DOHH2 (cell line): ENCODE measurements at regions not wholly inside any gene's neighbourhood (a gene's known extent, or its start where the extent isn't known, plus 50 kb on each side); places are given as distances from the start of the nearest gene placed in this dataset.

ENCODE experiments used
- H3F3A ChIP-seq: fragments of 200-600 bp; sonication (generic), shearing (Covaris generic); 2 replicates; pipeline ENCODE4 v1.6.0; 2016; ENCODE audit warnings: antibody characterized with exemption, mild to moderate bottlenecking; ENCODE audit not compliant: control insufficient read depth, insufficient read depth
- H3K27ac ChIP-seq: fragments of 200-600 bp; sonication (generic); 2 replicates; pipeline ENCODE4 v1.5.1; 2014; ENCODE audit warnings: low read depth, mild to moderate bottlenecking, low read length, moderate library complexity
- H3K27me3 ChIP-seq: fragments of 200-600 bp; sonication (generic); 2 replicates; pipeline ENCODE4 v1.6.1; 2014; ENCODE audit warnings: mild to moderate bottlenecking, low read length, mixed read lengths; ENCODE audit not compliant: control insufficient read depth
- H3K36me3 ChIP-seq: fragments of 200-600 bp; sonication (generic); 2 replicates; pipeline ENCODE4 v1.6.1; 2014; ENCODE audit warnings: mild to moderate bottlenecking, low read length, moderate library complexity, mixed read lengths; ENCODE audit not compliant: control insufficient read depth
- H3K4me1 ChIP-seq: fragments of 200-600 bp; sonication (generic); 2 replicates; pipeline ENCODE4 v1.6.1; 2014; ENCODE audit warnings: mild to moderate bottlenecking, low read length, mixed read lengths; ENCODE audit not compliant: control insufficient read depth
- H3K4me2 ChIP-seq: fragments of 200-600 bp; sonication (generic); 2 replicates; pipeline ENCODE4 v1.6.0; 2014; ENCODE audit warnings: mild to moderate bottlenecking, low read length, moderate library complexity
- H3K4me3 ChIP-seq: fragments of 200-600 bp; sonication (generic); 2 replicates; pipeline ENCODE4 v1.5.1; 2014; ENCODE audit warnings: mild to moderate bottlenecking, low read length, mixed read lengths
- H3K79me2 ChIP-seq: fragments of 200-600 bp; sonication (generic); 2 replicates; pipeline ENCODE4 v1.6.1; 2014; ENCODE audit warnings: mild to moderate bottlenecking, low read length, mixed read lengths; ENCODE audit not compliant: control insufficient read depth
- H3K9me2 ChIP-seq: fragments of 200-600 bp; sonication (generic); replicated peaks from 2 replicates; pipeline ENCODE4 v1.6.1; 2014; ENCODE audit warnings: mild to moderate bottlenecking, low read length, mixed read lengths; ENCODE audit not compliant: control insufficient read depth
- H3K9me3 ChIP-seq: fragments of 200-600 bp; sonication (generic); 2 replicates; pipeline ENCODE4 v1.6.1; 2014; ENCODE audit warnings: antibody characterized with exemption, low read length, mixed read lengths; ENCODE audit not compliant: control insufficient read depth, insufficient read depth
- H4K20me1 ChIP-seq: fragments of 200-600 bp; sonication (generic); 2 replicates; pipeline ENCODE4 v1.6.0; 2014; ENCODE audit warnings: low read depth, mild to moderate bottlenecking, antibody characterized with exemption, low read length, moderate library complexity; ENCODE audit not compliant: control insufficient read depth, insufficient read depth
- EZH2phosphoT487 ChIP-seq: fragments of 200-600 bp; sonication (generic); IDR thresholded peaks from 2 replicates; pipeline ENCODE4 v1.6.1; 2017; ENCODE audit warnings: borderline replicate concordance, mild to moderate bottlenecking, antibody characterized with exemption, low read length, moderate library complexity, mixed read lengths
- TF ChIP-seq, protein P1 (sequence below): fragments of 200-600 bp; sonication (generic); IDR thresholded peaks from one replicate; pipeline ENCODE4 v1.5.1; 2014; ENCODE audit warnings: antibody characterized with exemption, mild to moderate bottlenecking, low read depth, low read length; ENCODE audit not compliant: poor library complexity, severe bottlenecking

DNA sequence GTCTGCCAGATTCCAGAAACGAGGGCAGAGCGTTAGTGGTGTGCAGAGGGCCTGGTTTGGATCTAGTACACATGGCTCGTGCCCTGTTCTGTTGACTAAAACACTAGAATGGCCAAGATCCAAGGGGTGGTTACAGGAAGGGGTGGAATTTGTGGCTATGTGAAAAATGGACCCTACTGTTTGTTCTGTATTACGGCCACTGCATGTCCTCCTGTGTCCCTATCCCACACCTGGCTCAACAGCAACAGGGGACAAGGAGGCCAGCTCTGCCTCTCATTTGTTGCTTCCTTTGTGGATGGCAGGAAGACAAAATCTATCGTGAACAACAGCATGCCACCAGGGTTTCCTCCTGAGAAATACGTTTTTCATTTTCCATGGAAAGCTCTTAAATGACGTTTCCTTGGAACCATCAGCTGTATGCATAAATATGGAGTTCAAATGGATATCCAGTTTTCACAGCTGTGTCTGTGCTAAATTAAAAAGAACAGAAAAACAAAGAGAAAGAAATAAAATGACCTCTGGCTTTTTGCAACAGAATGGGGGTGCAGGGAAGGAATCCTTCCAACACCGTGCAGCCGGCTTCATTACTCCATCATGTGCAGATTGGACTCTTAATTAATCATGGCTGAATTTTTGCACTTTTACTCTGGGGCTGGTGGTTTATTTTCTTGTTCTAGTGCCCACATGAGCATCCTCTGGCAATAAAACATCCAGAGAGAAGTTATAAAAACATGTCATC lies 318.9 kb downstream of the CXCL12 start:
- Histone ChIP-seq H3K79me2 (no peaks in the 10 kb centered on the region), H3K4me2 (no peak overlapping the region), H3K27ac (no peak overlapping the region), H3K4me1 (no peaks in the 10 kb centered on the region), H4K20me1 (no peaks in the 10 kb centered on the region), H3F3A (no peaks in the 10 kb centered on the region), H3K9me3 (no peaks in the 10 kb centered on the region), H3K9me2 (no peaks in the 10 kb centered on the region), H3K27me3 (no peaks in the 10 kb centered on the region), H3K36me3 (no peaks in the 10 kb centered on the region), H3K4me3 (no peak overlapping the region)
- TF ChIP-seq, protein P1, sequence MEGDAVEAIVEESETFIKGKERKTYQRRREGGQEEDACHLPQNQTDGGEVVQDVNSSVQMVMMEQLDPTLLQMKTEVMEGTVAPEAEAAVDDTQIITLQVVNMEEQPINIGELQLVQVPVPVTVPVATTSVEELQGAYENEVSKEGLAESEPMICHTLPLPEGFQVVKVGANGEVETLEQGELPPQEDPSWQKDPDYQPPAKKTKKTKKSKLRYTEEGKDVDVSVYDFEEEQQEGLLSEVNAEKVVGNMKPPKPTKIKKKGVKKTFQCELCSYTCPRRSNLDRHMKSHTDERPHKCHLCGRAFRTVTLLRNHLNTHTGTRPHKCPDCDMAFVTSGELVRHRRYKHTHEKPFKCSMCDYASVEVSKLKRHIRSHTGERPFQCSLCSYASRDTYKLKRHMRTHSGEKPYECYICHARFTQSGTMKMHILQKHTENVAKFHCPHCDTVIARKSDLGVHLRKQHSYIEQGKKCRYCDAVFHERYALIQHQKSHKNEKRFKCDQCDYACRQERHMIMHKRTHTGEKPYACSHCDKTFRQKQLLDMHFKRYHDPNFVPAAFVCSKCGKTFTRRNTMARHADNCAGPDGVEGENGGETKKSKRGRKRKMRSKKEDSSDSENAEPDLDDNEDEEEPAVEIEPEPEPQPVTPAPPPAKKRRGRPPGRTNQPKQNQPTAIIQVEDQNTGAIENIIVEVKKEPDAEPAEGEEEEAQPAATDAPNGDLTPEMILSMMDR, result no peak
- no peak for TF ChIP-seq EZH2phosphoT487

DNA sequence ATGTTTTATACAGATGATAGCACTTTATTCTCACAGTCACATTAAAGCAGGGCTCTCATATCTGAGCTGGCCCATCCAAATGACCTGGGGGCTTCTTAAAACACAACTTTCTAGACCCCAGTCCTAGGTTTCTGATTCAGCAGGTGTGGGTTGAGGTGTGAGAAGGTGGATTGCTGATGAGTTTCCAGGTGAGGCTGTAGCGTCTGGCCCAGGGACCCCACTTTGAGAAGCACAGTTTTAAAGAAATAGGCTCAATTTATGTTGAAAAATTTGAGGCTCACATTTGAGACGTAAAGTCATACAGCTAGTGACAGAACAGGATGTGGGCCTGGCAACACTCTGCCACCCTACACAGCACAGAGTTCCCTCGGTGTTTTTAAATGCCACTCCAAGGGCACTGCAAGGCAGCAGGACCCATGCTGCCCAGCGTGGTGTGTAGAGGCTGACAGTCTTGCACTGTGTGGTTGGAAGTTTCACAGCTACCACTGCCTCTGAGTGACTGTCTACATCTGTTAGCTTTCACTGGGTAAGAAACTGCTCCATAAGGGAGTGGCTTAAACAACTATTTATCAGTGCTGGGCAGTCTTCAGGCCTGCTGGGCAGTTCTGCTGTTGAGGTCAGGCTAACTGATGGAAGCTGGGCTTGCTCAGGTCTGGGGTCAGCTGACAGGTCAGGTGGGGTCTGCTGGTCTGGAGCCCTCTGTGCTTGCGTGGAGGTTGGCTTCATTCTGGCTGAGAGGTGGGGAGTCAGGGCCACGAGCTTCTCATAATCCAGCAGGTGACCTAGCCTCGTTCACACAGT lies 319.7 kb downstream of the CXCL12 start:
- H3K79me2 ChIP-seq, result no peaks in the 10 kb centered on the region
- no peaks in the 10 kb centered on the region for H3K9me3 ChIP-seq
- no peak overlapping the region for H3K4me3 ChIP-seq
- no peak for TF ChIP-seq EZH2phosphoT487
- TF ChIP-seq, protein P1, result no peak
- no peaks in the 10 kb centered on the region for H4K20me1 ChIP-seq
- H3K4me1 ChIP-seq, result no peaks in the 10 kb centered on the region
- H3K9me2 ChIP-seq, result no peaks in the 10 kb centered on the region
- H3K27me3 ChIP-seq, result no peaks in the 10 kb centered on the region
- no peak overlapping the region for H3K27ac ChIP-seq
- no peaks in the 10 kb centered on the region for H3F3A ChIP-seq
- H3K36me3 ChIP-seq, result no peaks in the 10 kb centered on the region
- H3K4me2 ChIP-seq, result no peak overlapping the region

DNA sequence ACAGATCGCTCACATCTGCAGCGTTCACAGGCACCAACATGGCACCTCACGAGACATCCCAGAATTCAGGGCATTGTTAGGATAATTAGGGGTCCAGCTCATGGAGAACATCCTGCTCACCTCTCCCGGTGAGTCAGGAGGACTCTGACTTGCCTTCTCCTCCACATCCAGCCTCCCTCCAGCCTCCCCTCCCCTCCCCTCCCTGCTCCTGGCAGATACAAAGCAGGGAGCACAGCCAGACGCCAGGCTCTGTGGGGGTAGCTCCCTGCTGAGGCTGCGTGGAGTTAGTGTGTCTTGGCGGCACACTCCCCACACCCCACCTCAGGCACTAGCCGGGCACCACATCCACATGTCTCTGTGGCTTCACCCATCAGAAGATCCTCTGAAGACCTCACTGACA lies 320.6 kb downstream of the CXCL12 start:
- Histone ChIP-seq H3F3A (no peaks in the 10 kb centered on the region), H3K9me3 (no peaks in the 10 kb centered on the region), H3K4me2 (no peak overlapping the region), H3K79me2 (no peaks in the 10 kb centered on the region), H3K4me3 (no peak overlapping the region), H3K4me1 (no peaks in the 10 kb centered on the region), H3K36me3 (no peaks in the 10 kb centered on the region), H4K20me1 (no peaks in the 10 kb centered on the region), H3K9me2 (no peaks in the 10 kb centered on the region), H3K27ac (no peak overlapping the region), H3K27me3 (no peaks in the 10 kb centered on the region)
- TF ChIP-seq EZH2phosphoT487, result no peak
- TF ChIP-seq, protein P1, result no peak
